ENCODE measurements at regions not wholly inside any gene's neighbourhood (a gene's known extent, or its start where the extent isn't known, plus 50 kb on each side); places are given as distances from the start of the nearest gene placed in this dataset.
"Not testable (repeated sequence)": the region's sequence is repeated elsewhere in the genome, so short reads cannot be mapped to it uniquely, and the experiment has no call there.

- H3K4me3 Mint-ChIP-seq: no peak overlapping the region
- DNase-seq (ENCODE audit: low spot score): no peak
- no peaks in the 10 kb centered on the region for H3K36me3 Mint-ChIP-seq (ENCODE audit: low read depth)
- peaks cover 19% of the 10 kb centered on the region for H3K9me3 Mint-ChIP-seq
- no peaks in the 10 kb centered on the region for H3K4me1 Mint-ChIP-seq (ENCODE audit: low read depth)
- H3K27me3 Mint-ChIP-seq (ENCODE audit: low read depth): no peaks in the 10 kb centered on the region
- no peak overlapping the region for H3K27ac Mint-ChIP-seq
Observed at GRCh38 chr2:183541766-183542165, 417.5 kb downstream of the NUP35 start.

- Mint-ChIP-seq H3K9me3 (peaks cover 19% of the 10 kb centered on the region), H3K36me3 (ENCODE audit: low read depth) (no peaks in the 10 kb centered on the region), H3K4me3 (no peak overlapping the region), H3K27me3 (ENCODE audit: low read depth) (no peaks in the 10 kb centered on the region), H3K27ac (no peak overlapping the region), H3K4me1 (ENCODE audit: low read depth) (no peaks in the 10 kb centered on the region)
- no peak for DNase-seq (ENCODE audit: low spot score)
Observed at GRCh38 chr2:183542606-183543005, 418.4 kb downstream of the NUP35 start.

DNA sequence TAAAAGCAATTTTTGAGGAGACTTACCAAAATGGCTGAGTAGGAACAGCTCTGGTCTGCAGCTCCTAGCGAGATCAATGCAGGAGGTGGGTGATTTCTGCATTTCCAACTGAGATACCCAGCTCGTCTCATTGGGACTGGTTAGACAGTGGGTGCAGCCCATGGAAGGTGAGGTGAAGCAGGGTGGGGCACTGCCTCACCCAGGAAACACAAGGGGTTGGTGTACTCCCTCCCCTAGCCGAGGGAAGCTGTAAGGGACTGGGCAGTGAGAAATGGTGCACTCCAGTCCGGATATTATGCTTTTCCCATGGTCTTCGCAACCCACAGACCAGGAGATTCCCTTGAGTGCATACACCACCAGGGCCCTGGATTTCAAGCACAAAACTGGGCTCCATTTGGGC lies 419.0 kb downstream of the NUP35 start:
- H3K4me3 Mint-ChIP-seq: no peak overlapping the region
- no peak for DNase-seq (ENCODE audit: low spot score)
- peaks cover 22% of the 10 kb centered on the region for H3K9me3 Mint-ChIP-seq
- H3K4me1 Mint-ChIP-seq (ENCODE audit: low read depth): no peaks in the 10 kb centered on the region
- no peaks in the 10 kb centered on the region for H3K27me3 Mint-ChIP-seq (ENCODE audit: low read depth)
- no peak overlapping the region for H3K27ac Mint-ChIP-seq
- no peaks in the 10 kb centered on the region for H3K36me3 Mint-ChIP-seq (ENCODE audit: low read depth)

DNA sequence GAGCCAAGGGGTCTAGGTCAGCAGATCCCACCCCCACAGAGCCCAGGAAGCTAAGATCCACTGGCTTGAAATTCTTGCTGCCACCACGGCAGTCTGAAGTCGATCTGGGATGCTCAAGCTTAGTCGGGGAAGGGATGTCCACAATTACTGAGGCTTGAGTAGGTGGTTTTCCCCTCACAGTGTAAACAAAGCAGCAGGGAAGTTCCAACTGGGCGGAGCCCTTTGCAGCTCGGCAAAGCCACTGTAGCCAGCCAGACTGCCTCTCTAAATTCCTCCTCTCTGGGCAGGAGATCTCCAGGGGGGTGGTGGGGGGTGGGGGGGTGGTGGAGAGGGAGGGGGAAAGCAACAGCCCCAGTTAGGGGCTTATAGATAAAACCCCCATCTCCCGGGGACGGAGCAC lies 419.5 kb downstream of the NUP35 start:
- no peaks in the 10 kb centered on the region for H3K4me1 Mint-ChIP-seq (ENCODE audit: low read depth)
- H3K9me3 Mint-ChIP-seq: peaks cover 22% of the 10 kb centered on the region
- no peaks in the 10 kb centered on the region for H3K27me3 Mint-ChIP-seq (ENCODE audit: low read depth)
- H3K36me3 Mint-ChIP-seq (ENCODE audit: low read depth): no peaks in the 10 kb centered on the region
- H3K4me3 Mint-ChIP-seq: no peak overlapping the region
- no peak for DNase-seq (ENCODE audit: low spot score)
- H3K27ac Mint-ChIP-seq: no peak overlapping the region

GRCh38 chr2:183546560-183547350 lies 422.5 kb downstream of the NUP35 start:
- H3K9me3 Mint-ChIP-seq: peaks cover 26% of the 10 kb centered on the region

GRCh38 chr2:183552716-183553115 lies 428.5 kb downstream of the NUP35 start:
- H3K36me3 Mint-ChIP-seq (ENCODE audit: low read depth): no peaks in the 10 kb centered on the region
- no peaks in the 10 kb centered on the region for H3K4me1 Mint-ChIP-seq (ENCODE audit: low read depth)
- H3K4me3 Mint-ChIP-seq: no peak overlapping the region
- no peak for DNase-seq (ENCODE audit: low spot score)
- H3K27ac Mint-ChIP-seq: no peak overlapping the region
- H3K27me3 Mint-ChIP-seq (ENCODE audit: low read depth): no peaks in the 10 kb centered on the region
- H3K9me3 Mint-ChIP-seq: peaks cover 6% of the 10 kb centered on the region

More at GRCh38 chr2:183546560-183547350, 422.5 kb downstream of the NUP35 start:
- DNase-seq (ENCODE audit: low spot score); H3K27me3 Mint-ChIP-seq (ENCODE audit: low read depth); H3K4me3 Mint-ChIP-seq; H3K36me3 Mint-ChIP-seq (ENCODE audit: low read depth); H3K27ac Mint-ChIP-seq; H3K4me1 Mint-ChIP-seq (ENCODE audit: low read depth): not testable (repeated sequence)

- H3K36me3 Mint-ChIP-seq (ENCODE audit: low read depth): no peaks in the 10 kb centered on the region
- no peaks in the 10 kb centered on the region for H3K9me3 Mint-ChIP-seq
- no peaks in the 10 kb centered on the region for H3K27me3 Mint-ChIP-seq (ENCODE audit: low read depth)
- no peak overlapping the region for H3K4me3 Mint-ChIP-seq
- no peak overlapping the region for H3K27ac Mint-ChIP-seq
- no peak for DNase-seq (ENCODE audit: low spot score)
- no peaks in the 10 kb centered on the region for H3K4me1 Mint-ChIP-seq (ENCODE audit: low read depth)
Observed at GRCh38 chr2:183564726-183565125, 440.5 kb downstream of the NUP35 start.

GRCh38 chr2:183575481-183575880 lies 451.2 kb downstream of the NUP35 start:
- H3K9me3 Mint-ChIP-seq: peaks cover 13% of the 10 kb centered on the region
- no peak overlapping the region for H3K27ac Mint-ChIP-seq
- H3K4me3 Mint-ChIP-seq: no peak overlapping the region
- no peaks in the 10 kb centered on the region for H3K4me1 Mint-ChIP-seq (ENCODE audit: low read depth)
- no peaks in the 10 kb centered on the region for H3K36me3 Mint-ChIP-seq (ENCODE audit: low read depth)
- no peaks in the 10 kb centered on the region for H3K27me3 Mint-ChIP-seq (ENCODE audit: low read depth)
- DNase-seq (ENCODE audit: low spot score): no peak

GRCh38 chr2:183579686-183580085 lies 455.4 kb downstream of the NUP35 start:
- H3K4me3 Mint-ChIP-seq: no peak overlapping the region
- DNase-seq (ENCODE audit: low spot score): no peak
- H3K27me3 Mint-ChIP-seq (ENCODE audit: low read depth): no peaks in the 10 kb centered on the region
- H3K36me3 Mint-ChIP-seq (ENCODE audit: low read depth): no peaks in the 10 kb centered on the region
- peaks cover 4% of the 10 kb centered on the region for H3K9me3 Mint-ChIP-seq
- no peaks in the 10 kb centered on the region for H3K4me1 Mint-ChIP-seq (ENCODE audit: low read depth)
- H3K27ac Mint-ChIP-seq: no peak overlapping the region

- peaks cover 12% of the 10 kb centered on the region for H3K9me3 Mint-ChIP-seq
- no peaks in the 10 kb centered on the region for H3K4me1 Mint-ChIP-seq (ENCODE audit: low read depth)
- DNase-seq (ENCODE audit: low spot score): no peak
- H3K27ac Mint-ChIP-seq: no peak overlapping the region
- H3K4me3 Mint-ChIP-seq: no peak overlapping the region
- no peaks in the 10 kb centered on the region for H3K36me3 Mint-ChIP-seq (ENCODE audit: low read depth)
- no peaks in the 10 kb centered on the region for H3K27me3 Mint-ChIP-seq (ENCODE audit: low read depth)
Observed at GRCh38 chr2:183592271-183592670, 468.0 kb downstream of the NUP35 start.

DNA sequence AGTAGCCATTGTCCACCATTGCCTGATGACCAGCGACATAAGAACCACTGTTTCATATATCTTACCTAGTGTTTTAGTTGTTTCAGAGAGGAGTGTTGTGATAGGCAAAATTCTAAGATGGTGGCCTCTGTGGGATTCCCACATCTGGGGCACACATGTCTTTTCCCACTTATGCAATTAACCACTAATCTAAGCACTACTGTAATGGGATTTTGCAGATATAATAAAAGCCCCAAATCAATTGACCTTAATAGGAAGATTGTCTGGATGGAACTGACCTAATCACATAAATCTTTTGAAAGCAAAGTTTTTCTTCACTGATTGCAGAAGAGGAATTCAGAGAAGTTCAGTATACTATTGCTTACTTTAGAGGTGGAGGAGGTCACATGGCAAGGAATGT lies 469.9 kb downstream of the NUP35 start:
- DNase-seq (ENCODE audit: low spot score): no peak
- no peaks in the 10 kb centered on the region for H3K27me3 Mint-ChIP-seq (ENCODE audit: low read depth)
- H3K27ac Mint-ChIP-seq: no peak overlapping the region
- H3K4me1 Mint-ChIP-seq (ENCODE audit: low read depth): no peaks in the 10 kb centered on the region
- H3K9me3 Mint-ChIP-seq: peaks cover 8% of the 10 kb centered on the region
- no peak overlapping the region for H3K4me3 Mint-ChIP-seq
- no peaks in the 10 kb centered on the region for H3K36me3 Mint-ChIP-seq (ENCODE audit: low read depth)

DNA sequence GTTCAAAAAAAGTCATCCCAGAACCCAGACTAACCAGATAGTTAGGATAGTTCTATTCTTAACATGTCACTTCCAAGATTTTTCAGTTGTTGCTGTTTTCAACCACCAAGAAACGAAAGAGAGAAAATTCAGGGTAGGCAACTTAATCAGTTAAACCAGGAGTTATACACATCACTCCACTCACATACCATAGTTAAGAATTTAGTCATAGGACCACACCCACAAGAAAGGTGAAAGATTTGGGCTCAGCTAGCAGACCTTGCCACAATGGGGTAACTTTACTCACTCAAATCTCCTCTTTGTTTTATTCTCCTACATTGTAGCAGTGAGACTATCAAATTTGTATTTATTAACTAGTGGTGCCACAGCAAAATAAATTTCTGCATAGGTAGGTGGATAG lies 473.6 kb downstream of the NUP35 start:
- Mint-ChIP-seq H3K4me3 (no peak overlapping the region), H3K4me1 (ENCODE audit: low read depth) (no peaks in the 10 kb centered on the region), H3K9me3 (peaks cover 5% of the 10 kb centered on the region), H3K27me3 (ENCODE audit: low read depth) (no peaks in the 10 kb centered on the region), H3K27ac (no peak overlapping the region), H3K36me3 (ENCODE audit: low read depth) (no peaks in the 10 kb centered on the region)
- DNase-seq (ENCODE audit: low spot score): no peak

- Mint-ChIP-seq H3K27me3 (ENCODE audit: low read depth) (no peaks in the 10 kb centered on the region), H3K36me3 (ENCODE audit: low read depth) (no peaks in the 10 kb centered on the region), H3K27ac (no peak overlapping the region), H3K4me1 (ENCODE audit: low read depth) (no peaks in the 10 kb centered on the region), H3K9me3 (no peaks in the 10 kb centered on the region), H3K4me3 (no peak overlapping the region)
- no peak for DNase-seq (ENCODE audit: low spot score)
Observed at GRCh38 chr2:183604065-183604464, 479.8 kb downstream of the NUP35 start.

DNA sequence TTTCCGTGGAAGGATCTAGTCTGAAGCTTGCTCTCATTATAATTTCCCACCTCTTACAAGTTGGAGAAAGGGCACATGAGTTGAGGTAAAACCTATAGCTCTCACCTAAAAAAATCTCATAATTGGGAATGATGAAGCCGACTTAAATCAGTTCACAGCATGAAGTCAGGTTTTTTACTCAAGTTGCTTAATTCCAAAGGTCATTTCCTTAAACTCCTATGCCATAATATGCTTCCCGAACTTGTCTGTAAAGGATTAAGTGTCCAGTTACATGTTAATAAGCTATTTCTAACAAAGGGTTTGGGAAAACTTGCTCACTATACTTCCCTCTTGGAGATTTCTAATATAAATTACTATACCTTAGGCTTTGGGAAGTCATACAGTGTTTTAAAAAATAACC lies 481.2 kb downstream of the NUP35 start:
- DNase-seq (ENCODE audit: low spot score): no peak
- Mint-ChIP-seq H3K9me3 (no peaks in the 10 kb centered on the region), H3K27ac (no peak overlapping the region), H3K27me3 (ENCODE audit: low read depth) (no peaks in the 10 kb centered on the region), H3K36me3 (ENCODE audit: low read depth) (no peaks in the 10 kb centered on the region), H3K4me3 (no peak overlapping the region), H3K4me1 (ENCODE audit: low read depth) (no peaks in the 10 kb centered on the region)
